SK-N-SH treated with all-trans-retinoic acid at 6 μM for 48 hours (cell line): ENCODE measurements at regions not wholly inside any gene's neighbourhood (a gene's known extent, or its start where the extent isn't known, plus 50 kb on each side); places are given as distances from the start of the nearest gene placed in this dataset.

ENCODE experiments used
- ATAC-seq: fragments of 200-7000 bp; cut with Tn5 transposase; 3 replicates; pipeline ENCODE4 v1.9.1; 2020; ENCODE audit warnings: mild to moderate bottlenecking, moderate library complexity
- ARNTL ChIP-seq: fragments of 450-650 bp; formaldehyde crosslinking; IDR thresholded peaks from 2 replicates; pipeline ENCODE4 v1.5.0; 2020; ENCODE audit warnings: low read depth, mild to moderate bottlenecking, moderate library complexity, borderline replicate concordance
- BACH2 ChIP-seq: fragments of 250-450 bp; sonication (Bioruptor Pico); IDR thresholded peaks from 2 replicates; pipeline ENCODE4 v1.9.0; 2021; ENCODE audit warnings: mild to moderate bottlenecking, borderline replicate concordance
- CREB5 ChIP-seq: fragments of 250-450 bp; sonication (Bioruptor Pico); IDR thresholded peaks from 2 replicates; pipeline ENCODE4 v1.5.1; 2020; ENCODE audit warnings: low read depth, mild to moderate bottlenecking, moderate library complexity
- CSDC2 ChIP-seq: fragments of 250-450 bp; sonication (Bioruptor Pico); IDR thresholded peaks from 2 replicates; pipeline ENCODE4 v1.5.0; 2020; ENCODE audit warnings: mild to moderate bottlenecking, moderate library complexity
- ESRRG ChIP-seq: fragments of 250-450 bp; sonication (Bioruptor Pico); IDR thresholded peaks from 2 replicates; pipeline ENCODE4 v1.6.1; 2021; ENCODE audit warnings: mild to moderate bottlenecking
- GLIS3 ChIP-seq: fragments of 250-450 bp; sonication (Bioruptor Pico); IDR thresholded peaks from 2 replicates; pipeline ENCODE4 v1.5.0; 2020; ENCODE audit warnings: mild to moderate bottlenecking, moderate library complexity
- ISL1 ChIP-seq: fragments of 250-450 bp; sonication (Bioruptor Pico); IDR thresholded peaks from 2 replicates; pipeline ENCODE4 v2.1.2; 2022; ENCODE audit warnings: mild to moderate bottlenecking, moderate library complexity
- OSR1 ChIP-seq: fragments of 250-450 bp; sonication (Bioruptor Pico); IDR thresholded peaks from 2 replicates; pipeline ENCODE4 v1.8.0; 2022; ENCODE audit warnings: moderate library complexity, mild to moderate bottlenecking, inconsistent platforms
- PATZ1 ChIP-seq: fragments of 250-450 bp; sonication (Bioruptor Pico); IDR thresholded peaks from 2 replicates; pipeline ENCODE4 v1.8.0; 2020; ENCODE audit warnings: mild to moderate bottlenecking, moderate library complexity, borderline replicate concordance
- PPARA ChIP-seq: fragments of 250-450 bp; sonication (Bioruptor Pico); IDR thresholded peaks from 2 replicates; pipeline ENCODE4 v1.5.0; 2020; ENCODE audit warnings: mild to moderate bottlenecking, borderline replicate concordance
- RARB ChIP-seq: fragments of 250-450 bp; sonication (Bioruptor Pico); IDR thresholded peaks from 2 replicates; pipeline ENCODE4 v1.8.0; 2021; ENCODE audit warnings: mild to moderate bottlenecking, moderate library complexity
- TCF4 ChIP-seq: fragments of 250-450 bp; sonication (Bioruptor Pico); IDR thresholded peaks from 2 replicates; pipeline ENCODE4 v1.8.0; 2021; ENCODE audit warnings: mild to moderate bottlenecking, moderate library complexity, borderline replicate concordance
- TOX ChIP-seq: fragments of 250-450 bp; sonication (Bioruptor Pico); IDR thresholded peaks from 2 replicates; pipeline ENCODE4 v1.8.0; 2021; ENCODE audit warnings: mild to moderate bottlenecking, moderate library complexity, borderline replicate concordance
- ZFP3 ChIP-seq: fragments of 250-450 bp; sonication (Bioruptor Pico); IDR thresholded peaks from 2 replicates; pipeline ENCODE4 v1.5.0; 2020; ENCODE audit warnings: mild to moderate bottlenecking, moderate library complexity
- ZFP30 ChIP-seq: fragments of 450-650 bp; formaldehyde crosslinking; IDR thresholded peaks from 2 replicates; pipeline ENCODE4 v1.5.0; 2022; ENCODE audit warnings: mild to moderate bottlenecking, moderate library complexity
- ZNF565 ChIP-seq: fragments of 450-650 bp; formaldehyde crosslinking; conservative IDR thresholded peaks from 2 replicates; pipeline ENCODE4 v1.5.0; 2020; ENCODE audit warnings: low read depth, mild to moderate bottlenecking, moderate library complexity
- ZNF70 ChIP-seq: fragments of 450-650 bp; formaldehyde crosslinking; IDR thresholded peaks from 2 replicates; pipeline ENCODE4 v1.5.0; 2020; ENCODE audit warnings: mild to moderate bottlenecking, moderate library complexity
- ZNF8 ChIP-seq: fragments of 450-650 bp; formaldehyde crosslinking; IDR thresholded peaks from 2 replicates; pipeline ENCODE4 v1.5.0; 2020; ENCODE audit warnings: mild to moderate bottlenecking, moderate library complexity
- TF ChIP-seq, protein P1 (sequence below): fragments of 250-450 bp; sonication (Bioruptor Pico); IDR thresholded peaks from 2 replicates; pipeline ENCODE4 v1.5.1; 2021; ENCODE audit warnings: mild to moderate bottlenecking, moderate library complexity
- TF ChIP-seq, protein P2 (sequence below): fragments of 250-450 bp; sonication (Bioruptor Pico); IDR thresholded peaks from 2 replicates; pipeline ENCODE4 v1.5.0; 2020; ENCODE audit warnings: mild to moderate bottlenecking, moderate library complexity

DNA sequence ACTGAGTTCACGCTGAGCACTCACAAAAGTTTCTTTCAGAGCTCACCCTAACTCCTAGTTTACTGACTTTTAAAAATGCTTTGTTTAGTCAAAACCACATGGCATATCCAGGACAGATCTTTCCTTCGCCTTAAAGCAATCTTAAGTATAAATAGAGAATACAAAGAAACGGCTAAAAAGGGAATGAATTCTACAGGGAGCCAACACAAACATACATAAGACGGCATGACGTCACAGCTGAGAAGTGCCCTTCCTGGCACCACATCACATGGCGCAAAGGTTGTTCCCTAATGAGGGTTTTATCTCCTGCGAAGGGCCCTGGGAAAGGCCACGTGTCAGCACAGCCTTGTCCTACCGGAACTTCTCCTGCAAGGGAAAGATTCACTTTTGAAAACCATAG, 141.3 kb downstream of the IRX1 start:
- TF ChIP-seq ZFP30 (CRISPR knock-in tag): no peak
- no peak for TF ChIP-seq GLIS3 (CRISPR knock-in tag)
- TF ChIP-seq, protein P1, sequence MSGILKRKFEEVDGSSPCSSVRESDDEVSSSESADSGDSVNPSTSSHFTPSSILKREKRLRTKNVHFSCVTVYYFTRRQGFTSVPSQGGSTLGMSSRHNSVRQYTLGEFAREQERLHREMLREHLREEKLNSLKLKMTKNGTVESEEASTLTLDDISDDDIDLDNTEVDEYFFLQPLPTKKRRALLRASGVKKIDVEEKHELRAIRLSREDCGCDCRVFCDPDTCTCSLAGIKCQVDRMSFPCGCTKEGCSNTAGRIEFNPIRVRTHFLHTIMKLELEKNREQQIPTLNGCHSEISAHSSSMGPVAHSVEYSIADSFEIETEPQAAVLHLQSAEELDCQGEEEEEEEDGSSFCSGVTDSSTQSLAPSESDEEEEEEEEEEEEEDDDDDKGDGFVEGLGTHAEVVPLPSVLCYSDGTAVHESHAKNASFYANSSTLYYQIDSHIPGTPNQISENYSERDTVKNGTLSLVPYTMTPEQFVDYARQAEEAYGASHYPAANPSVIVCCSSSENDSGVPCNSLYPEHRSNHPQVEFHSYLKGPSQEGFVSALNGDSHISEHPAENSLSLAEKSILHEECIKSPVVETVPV (CRISPR knock-in tag): no peak
- TF ChIP-seq ISL1: no peak
- TF ChIP-seq TCF4: no peak
- no peak for TF ChIP-seq CREB5 (CRISPR knock-in tag)
- TF ChIP-seq ZNF565 (CRISPR knock-in tag): no peak
- TF ChIP-seq PATZ1 (CRISPR knock-in tag): no peak
- no peak for ATAC-seq

DNA sequence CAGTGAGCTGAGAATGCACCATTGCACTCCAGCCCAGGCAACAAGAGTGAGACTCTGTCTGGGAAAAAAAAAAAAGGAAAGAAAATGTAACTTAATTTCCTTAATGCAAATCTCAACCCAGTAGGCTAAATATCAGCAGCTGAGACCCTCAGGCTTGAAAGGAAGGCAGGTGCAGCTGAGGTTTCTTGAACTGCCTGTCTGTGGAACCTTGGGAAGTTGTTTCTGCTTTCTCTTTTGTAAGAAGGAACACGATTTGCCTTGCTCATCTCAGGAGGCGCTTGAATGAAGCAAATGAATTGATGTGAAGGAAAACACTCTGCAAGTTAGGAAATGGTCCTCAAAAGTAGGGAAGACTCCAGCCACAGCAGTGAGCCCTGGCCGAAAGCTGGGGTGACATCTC, 143.3 kb downstream of the IRX1 start:
- no peak for TF ChIP-seq TOX (CRISPR knock-in tag)
- TF ChIP-seq OSR1 (CRISPR knock-in tag): no peak
- no peak for TF ChIP-seq CREB5 (CRISPR knock-in tag)
- no peak for TF ChIP-seq ESRRG (CRISPR knock-in tag)
- TF ChIP-seq CSDC2 (CRISPR knock-in tag): no peak
- TF ChIP-seq ZNF565 (CRISPR knock-in tag): no peak
- no peak for TF ChIP-seq ARNTL (CRISPR knock-in tag)
- TF ChIP-seq PATZ1 (CRISPR knock-in tag): no peak
- TF ChIP-seq BACH2 (CRISPR knock-in tag): no peak
- no peak for TF ChIP-seq ZNF8 (CRISPR knock-in tag)
- no peak for ATAC-seq

DNA sequence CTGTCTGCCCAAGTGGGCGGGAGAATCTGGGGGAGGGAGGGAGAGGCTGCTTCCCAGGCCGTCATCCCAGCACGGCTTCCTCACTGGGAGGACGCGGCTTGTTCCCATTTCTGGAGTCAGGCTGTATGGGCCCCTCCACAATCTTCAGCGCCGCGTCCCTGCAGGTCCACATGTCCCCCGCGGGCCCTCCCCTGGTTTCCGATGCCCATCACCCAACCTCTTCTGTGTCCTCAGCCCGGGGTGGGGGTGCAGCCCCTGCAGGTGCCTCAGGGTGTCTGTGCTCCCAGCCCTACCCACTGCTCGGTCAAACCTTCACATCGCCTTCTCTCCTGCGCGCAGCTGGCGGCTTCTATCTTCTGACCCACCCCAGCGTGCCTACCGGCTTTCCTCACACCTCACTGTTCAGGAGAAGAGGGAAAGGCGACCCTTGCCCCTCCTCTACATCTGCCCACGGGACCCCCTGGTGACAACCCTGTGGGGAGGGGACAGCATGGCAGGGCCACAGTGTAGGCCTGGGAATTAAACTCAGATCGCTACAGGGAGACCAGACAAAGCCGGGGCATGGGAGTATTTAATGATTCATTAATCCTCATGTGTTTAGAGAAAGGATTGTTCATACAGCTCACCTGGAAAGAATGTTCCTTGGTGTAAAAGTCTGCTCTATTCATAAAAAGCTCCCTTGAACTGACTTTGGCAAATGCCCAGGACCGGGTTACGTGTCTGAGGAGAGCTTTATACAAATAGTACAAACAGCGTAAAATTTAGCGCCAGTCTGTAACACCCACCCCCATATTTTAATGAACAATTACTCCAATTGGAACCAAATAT, 145.1 kb downstream of the IRX1 start:
- ATAC-seq: no peak
- TF ChIP-seq ARNTL (CRISPR knock-in tag): no peak
- no peak for TF ChIP-seq ZFP3 (CRISPR knock-in tag)

- ATAC-seq: no peak
- TF ChIP-seq CSDC2 (CRISPR knock-in tag) (no peak), ISL1 (no peak), ZFP30 (CRISPR knock-in tag) (no peak), RARB (no peak), CREB5 (CRISPR knock-in tag) (no peak), ZNF8 (CRISPR knock-in tag) (no peak), ZFP3 (CRISPR knock-in tag) (no peak), ZNF70 (CRISPR knock-in tag) (no peak), PPARA (CRISPR knock-in tag) (no peak)
- TF ChIP-seq, protein P2, sequence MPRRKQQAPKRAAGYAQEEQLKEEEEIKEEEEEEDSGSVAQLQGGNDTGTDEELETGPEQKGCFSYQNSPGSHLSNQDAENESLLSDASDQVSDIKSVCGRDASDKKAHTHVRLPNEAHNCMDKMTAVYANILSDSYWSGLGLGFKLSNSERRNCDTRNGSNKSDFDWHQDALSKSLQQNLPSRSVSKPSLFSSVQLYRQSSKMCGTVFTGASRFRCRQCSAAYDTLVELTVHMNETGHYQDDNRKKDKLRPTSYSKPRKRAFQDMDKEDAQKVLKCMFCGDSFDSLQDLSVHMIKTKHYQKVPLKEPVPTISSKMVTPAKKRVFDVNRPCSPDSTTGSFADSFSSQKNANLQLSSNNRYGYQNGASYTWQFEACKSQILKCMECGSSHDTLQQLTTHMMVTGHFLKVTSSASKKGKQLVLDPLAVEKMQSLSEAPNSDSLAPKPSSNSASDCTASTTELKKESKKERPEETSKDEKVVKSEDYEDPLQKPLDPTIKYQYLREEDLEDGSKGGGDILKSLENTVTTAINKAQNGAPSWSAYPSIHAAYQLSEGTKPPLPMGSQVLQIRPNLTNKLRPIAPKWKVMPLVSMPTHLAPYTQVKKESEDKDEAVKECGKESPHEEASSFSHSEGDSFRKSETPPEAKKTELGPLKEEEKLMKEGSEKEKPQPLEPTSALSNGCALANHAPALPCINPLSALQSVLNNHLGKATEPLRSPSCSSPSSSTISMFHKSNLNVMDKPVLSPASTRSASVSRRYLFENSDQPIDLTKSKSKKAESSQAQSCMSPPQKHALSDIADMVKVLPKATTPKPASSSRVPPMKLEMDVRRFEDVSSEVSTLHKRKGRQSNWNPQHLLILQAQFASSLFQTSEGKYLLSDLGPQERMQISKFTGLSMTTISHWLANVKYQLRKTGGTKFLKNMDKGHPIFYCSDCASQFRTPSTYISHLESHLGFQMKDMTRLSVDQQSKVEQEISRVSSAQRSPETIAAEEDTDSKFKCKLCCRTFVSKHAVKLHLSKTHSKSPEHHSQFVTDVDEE: no peak
Observed at GRCh38 chr5:3741374-3741770, 145.7 kb downstream of the IRX1 start.
